Tibial nerve (tissue), 4 donors: ENCODE measurements at regions not wholly inside any gene's neighbourhood (a gene's known extent, or its start where the extent isn't known, plus 50 kb on each side); places are given as distances from the start of the nearest gene placed in this dataset.
A peak's percentile ranks its signal among the peaks of the same experiment; 100 is the strongest.

Source experiments
- DNase-seq, 2 donors: peaks; one replicate each; pipeline ENCODE4 v3.0.0-alpha.2; 2019; ENCODE audit warnings: low spot score in 2 of 2
- H3K27ac ChIP-seq, 4 donors: fragments of 200-600 bp; sonication (generic) in 3 of 4; one replicate each; pipeline ENCODE4 v1.5.1; 2017 to 2019; ENCODE audit warnings: mild to moderate bottlenecking in 1 of 4
- H3K27me3 ChIP-seq, 2 donors: fragments of 200-600 bp; sonication (generic) in 1 of 2; one replicate each; pipeline versions ENCODE4 v1.5.1 to v1.6.0; 2017 to 2019
- H3K36me3 ChIP-seq, 3 donors: fragments of 200-600 bp; sonication (generic); one replicate each; pipeline ENCODE4 v1.5.1; 2018 to 2019
- H3K4me1 ChIP-seq, 4 donors: fragments of 200-600 bp; sonication (generic) in 3 of 4; one replicate each; pipeline ENCODE4 v1.5.1; 2017 to 2019
- H3K4me3 ChIP-seq, 4 donors: fragments of 200-600 bp; sonication (generic) in 3 of 4; one replicate each; pipeline ENCODE4 v1.5.1; 2017 to 2019; ENCODE audit warnings: mild to moderate bottlenecking in 1 of 4, moderate library complexity in 1 of 4
- H3K9me3 ChIP-seq, 4 donors: fragments of 200-600 bp; sonication (generic) in 3 of 4; one replicate each; pipeline ENCODE4 v1.5.1; 2017 to 2019
- EP300 ChIP-seq, 2 donors: sonication (generic); formaldehyde crosslinking; IDR thresholded peaks; one replicate each; pipeline ENCODE4 v1.6.1; 2017; ENCODE audit warnings: antibody characterized with exemption in 2 of 2, mild to moderate bottlenecking in 1 of 2
- POLR2A ChIP-seq, 2 donors: fragments of 450-650 bp; IDR thresholded peaks; one replicate each; pipeline ENCODE4 v1.6.1; 2017; ENCODE audit warnings: antibody characterized with exemption in 2 of 2, mild to moderate bottlenecking in 2 of 2, moderate library complexity in 2 of 2
- WGBS, 2 donors: methylation state at CpG; one replicate each; pipeline ENCODE4 v1.1.5; 2018; 5-methylcytosine and 5-hydroxymethylcytosine counted together
- TF ChIP-seq, protein P1 (sequence below), 5 experiments: fragments of 200-600 bp in 3 of 5; fragments of 450-650 bp in 2 of 5; sonication (generic) in 3 of 5; IDR thresholded peaks; one replicate each; pipeline ENCODE4 v1.5.1; 2016 to 2019; ENCODE audit warnings: antibody characterized with exemption in 5 of 5, mild to moderate bottlenecking in 3 of 5, moderate library complexity in 2 of 5

DNA sequence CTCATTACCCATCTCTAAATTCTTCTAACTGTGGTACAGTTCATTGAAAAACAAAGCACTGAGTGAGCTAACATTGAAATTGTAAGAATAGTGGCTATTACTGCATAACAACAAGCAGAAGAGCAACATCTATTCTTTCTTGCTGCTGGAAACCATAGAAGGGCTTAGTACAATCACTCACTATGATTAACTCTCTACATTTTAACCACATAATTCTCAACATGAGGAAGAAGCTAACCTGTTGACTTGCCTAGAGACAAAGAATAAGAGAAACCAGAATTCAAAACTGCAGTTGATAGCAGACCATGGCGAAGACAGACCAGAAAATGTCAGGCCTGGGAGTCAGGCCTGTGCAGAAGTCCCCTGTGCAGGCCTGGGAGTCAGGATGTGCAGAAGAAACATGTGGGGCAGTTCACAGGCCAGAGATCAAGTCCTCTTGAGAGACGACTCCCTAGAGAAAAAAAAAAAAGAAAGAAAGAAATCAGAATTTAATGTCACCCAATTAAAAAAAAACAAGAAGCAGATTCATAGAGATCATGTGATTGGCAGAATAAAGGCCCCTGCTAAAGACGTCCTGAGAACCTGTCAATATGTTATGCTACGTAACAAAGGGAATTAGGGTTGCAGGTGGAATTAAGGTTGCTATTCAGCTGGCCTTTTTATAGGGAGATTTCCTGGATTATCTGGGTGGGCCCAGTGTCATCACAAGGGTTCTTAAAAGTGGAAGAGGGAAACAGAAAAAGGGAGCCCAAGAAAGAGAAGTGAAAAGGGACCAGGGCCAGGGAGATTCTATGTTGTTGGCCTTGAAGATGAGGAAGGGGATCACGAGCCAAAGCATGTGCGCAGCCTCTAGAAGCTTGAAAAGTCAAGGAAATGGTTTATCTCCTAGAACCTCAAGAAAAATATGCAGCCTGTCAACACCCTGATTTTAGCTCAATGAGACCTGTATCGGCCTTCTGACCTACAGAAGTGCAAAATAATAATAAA lies 94.9 kb downstream of the MRPL39 start:
- TF ChIP-seq, protein P1, sequence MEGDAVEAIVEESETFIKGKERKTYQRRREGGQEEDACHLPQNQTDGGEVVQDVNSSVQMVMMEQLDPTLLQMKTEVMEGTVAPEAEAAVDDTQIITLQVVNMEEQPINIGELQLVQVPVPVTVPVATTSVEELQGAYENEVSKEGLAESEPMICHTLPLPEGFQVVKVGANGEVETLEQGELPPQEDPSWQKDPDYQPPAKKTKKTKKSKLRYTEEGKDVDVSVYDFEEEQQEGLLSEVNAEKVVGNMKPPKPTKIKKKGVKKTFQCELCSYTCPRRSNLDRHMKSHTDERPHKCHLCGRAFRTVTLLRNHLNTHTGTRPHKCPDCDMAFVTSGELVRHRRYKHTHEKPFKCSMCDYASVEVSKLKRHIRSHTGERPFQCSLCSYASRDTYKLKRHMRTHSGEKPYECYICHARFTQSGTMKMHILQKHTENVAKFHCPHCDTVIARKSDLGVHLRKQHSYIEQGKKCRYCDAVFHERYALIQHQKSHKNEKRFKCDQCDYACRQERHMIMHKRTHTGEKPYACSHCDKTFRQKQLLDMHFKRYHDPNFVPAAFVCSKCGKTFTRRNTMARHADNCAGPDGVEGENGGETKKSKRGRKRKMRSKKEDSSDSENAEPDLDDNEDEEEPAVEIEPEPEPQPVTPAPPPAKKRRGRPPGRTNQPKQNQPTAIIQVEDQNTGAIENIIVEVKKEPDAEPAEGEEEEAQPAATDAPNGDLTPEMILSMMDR (IDR thresholded peaks at IDR 0.05): no peak
- TF ChIP-seq EP300 (IDR thresholded peaks at IDR 0.05): peak in 1 of 2 donors; percentile 34
- DNase-seq: peak in 1 of 2 donors; percentile 37
- Histone ChIP-seq H3K27me3 (no peaks in the 10 kb centered on the region), H3K4me3 (no peak overlapping the region), H3K36me3 (no peaks in the 10 kb centered on the region), H3K27ac (no peak overlapping the region), H3K4me1 (no peaks in the 10 kb centered on the region), H3K9me3 (no peaks in the 10 kb centered on the region)
- WGBS, 2 donors: 82 to 85% methylated on average over 7 of the region's 7 CpGs

DNA sequence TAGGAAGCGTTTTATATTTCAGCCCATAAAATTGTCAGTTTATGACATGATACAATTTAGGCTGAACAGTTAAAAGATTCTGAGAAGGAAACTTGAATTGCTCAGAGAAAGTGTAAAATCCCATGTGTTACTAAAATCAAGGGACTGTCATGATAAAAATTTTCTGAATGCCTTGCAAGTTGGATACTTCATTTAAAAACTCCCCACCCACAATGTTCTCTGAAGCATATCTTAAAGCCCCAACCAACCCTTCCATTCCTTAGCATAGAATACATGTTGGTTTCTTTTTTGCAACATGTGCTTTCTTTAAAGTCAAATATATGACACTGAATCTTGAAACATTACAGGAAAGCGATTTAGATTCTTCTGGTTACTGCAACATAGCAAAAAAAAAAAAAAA lies 97.4 kb downstream of the MRPL39 start:
- Histone ChIP-seq H3K27ac (no peak overlapping the region), H3K9me3 (no peaks in the 10 kb centered on the region), H3K4me1 (no peaks in the 10 kb centered on the region), H3K4me3 (no peak overlapping the region), H3K36me3 (no peaks in the 10 kb centered on the region), H3K27me3 (no peaks in the 10 kb centered on the region)
- no peak for TF ChIP-seq POLR2A (IDR thresholded peaks at IDR 0.05)
- TF ChIP-seq EP300 (IDR thresholded peaks at IDR 0.05): no peak
- TF ChIP-seq, protein P1 (IDR thresholded peaks at IDR 0.05): no peak
- no peak for DNase-seq
- 43 to 47% methylated on average over 2 of the region's 2 CpGs for WGBS, 2 donors

DNA sequence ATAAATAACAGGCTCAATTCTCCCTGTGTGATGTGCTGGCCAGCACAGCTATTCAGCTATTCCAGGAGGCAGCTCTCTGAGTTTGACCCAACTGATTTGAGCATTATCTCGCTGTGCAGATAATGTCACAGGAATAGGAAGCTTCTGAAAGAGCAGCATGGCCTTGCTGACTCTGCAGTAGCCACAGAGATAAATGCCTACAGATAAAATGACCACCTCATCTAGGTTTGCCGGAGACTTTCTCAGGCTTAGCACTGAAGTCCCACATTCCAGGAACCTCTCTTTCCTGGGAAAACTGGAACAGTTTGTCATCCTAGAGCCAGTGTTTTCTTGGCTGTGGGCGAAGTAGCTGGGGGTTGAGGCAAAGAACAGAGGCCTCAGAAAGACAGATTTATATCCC lies 98.9 kb downstream of the MRPL39 start:
- TF ChIP-seq EP300 (IDR thresholded peaks at IDR 0.05) (no peak), POLR2A (IDR thresholded peaks at IDR 0.05) (no peak)
- TF ChIP-seq, protein P1 (IDR thresholded peaks at IDR 0.05): no peak
- H3K9me3 ChIP-seq: no peaks in the 10 kb centered on the region
- H3K27me3 ChIP-seq: no peaks in the 10 kb centered on the region

DNA sequence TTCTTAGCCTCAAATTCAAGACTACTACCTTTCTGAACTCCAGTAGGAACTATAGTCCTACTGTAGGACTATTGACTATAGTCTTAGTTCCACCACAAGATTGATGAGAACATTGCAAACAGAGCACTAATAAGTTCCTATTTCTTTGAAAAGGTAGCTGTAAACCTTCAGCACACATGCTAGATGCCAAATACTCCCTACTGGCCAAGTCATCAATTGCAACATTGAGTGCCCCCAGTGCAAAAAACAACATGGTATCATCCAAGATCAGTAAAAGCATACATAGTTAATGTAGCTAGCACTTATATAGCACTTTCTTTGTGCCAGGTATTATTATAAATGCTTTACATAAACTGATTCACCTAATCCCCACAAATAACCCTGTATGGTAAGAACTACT lies 99.8 kb downstream of the MRPL39 start:
- Histone ChIP-seq H3K9me3 (no peaks in the 10 kb centered on the region), H3K27me3 (no peaks in the 10 kb centered on the region), H3K36me3 (no peaks in the 10 kb centered on the region), H3K27ac (no peak overlapping the region), H3K4me1 (no peaks in the 10 kb centered on the region), H3K4me3 (no peak overlapping the region)
- no peak for TF ChIP-seq POLR2A (IDR thresholded peaks at IDR 0.05)
- TF ChIP-seq, protein P1 (IDR thresholded peaks at IDR 0.05): no peak
- TF ChIP-seq EP300 (IDR thresholded peaks at IDR 0.05): no peak
- no peak for DNase-seq

More for the DNA sequence above, 98.9 kb downstream of the MRPL39 start:
- Histone ChIP-seq H3K4me3 (no peak overlapping the region), H3K4me1 (no peaks in the 10 kb centered on the region), H3K36me3 (no peaks in the 10 kb centered on the region), H3K27ac (no peak overlapping the region)
- 72 to 75% methylated on average over 3 of the region's 3 CpGs for WGBS, 2 donors
- no peak for DNase-seq

DNA sequence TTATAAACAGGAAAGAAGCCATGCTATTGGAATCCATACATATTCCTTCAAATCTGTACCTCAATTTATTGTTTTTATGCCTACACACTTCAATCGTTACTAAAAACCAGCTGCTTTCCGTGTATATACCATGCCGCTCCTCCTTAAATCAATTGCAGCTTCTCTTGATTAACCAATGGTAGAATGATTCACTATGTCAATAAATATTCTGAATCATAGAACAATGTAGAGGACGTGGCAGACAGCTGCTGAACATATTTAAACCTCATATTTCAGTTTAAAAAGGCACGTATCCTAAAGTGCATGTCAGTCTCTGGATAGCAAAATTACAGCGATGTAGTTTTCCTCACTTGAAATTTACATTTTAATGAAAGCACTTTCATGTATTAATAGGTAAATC lies 100.4 kb downstream of the MRPL39 start:
- no peak for DNase-seq
- H3K36me3 ChIP-seq: no peaks in the 10 kb centered on the region
- no peak overlapping the region for H3K4me3 ChIP-seq
- TF ChIP-seq EP300 (IDR thresholded peaks at IDR 0.05) (no peak), POLR2A (IDR thresholded peaks at IDR 0.05) (no peak)
- TF ChIP-seq, protein P1 (IDR thresholded peaks at IDR 0.05): no peak
- H3K27me3 ChIP-seq: no peaks in the 10 kb centered on the region
- H3K9me3 ChIP-seq: no peaks in the 10 kb centered on the region
- 79 to 83% methylated on average over 6 of the region's 6 CpGs for WGBS, 2 donors
- H3K27ac ChIP-seq: no peak overlapping the region
- H3K4me1 ChIP-seq: no peaks in the 10 kb centered on the region
